NCI-H2107 (cell line): ENCODE measurements at regions not wholly inside any gene's neighbourhood (a gene's known extent, or its start where the extent isn't known, plus 50 kb on each side); places are given as distances from the start of the nearest gene placed in this dataset.

Source experiments
- DNase-seq: peaks from one replicate; lab custom pipeline; 2025; lab: John Stamatoyannopoulos, UW

- no peak for DNase-seq
Observed at GRCh38 chr14:34214961-34215360, 247.1 kb downstream of the SPTSSA start.

- DNase-seq = no peak
Observed at GRCh38 chr14:34213332-34213731, 248.7 kb downstream of the SPTSSA start.

- DNase-seq = no peak
Observed at GRCh38 chr14:34212172-34212929, 249.7 kb downstream of the SPTSSA start.

GRCh38 chr14:34211732-34212131, 250.3 kb downstream of the SPTSSA start:
- DNase-seq = no peak

- no peak for DNase-seq
Observed at GRCh38 chr14:34208532-34208931, 253.5 kb downstream of the SPTSSA start.

GRCh38 chr14:34205799-34206198, 254.9 kb upstream of the EGLN3 start:
- DNase-seq = no peak

- DNase-seq = no peak
Observed at GRCh38 chr14:34204774-34205173, 253.9 kb upstream of the EGLN3 start.

- DNase-seq = no peak
Observed at GRCh38 chr14:34203251-34203722, 252.4 kb upstream of the EGLN3 start.

- no peak for DNase-seq
Observed at GRCh38 chr14:34201909-34202637, 251.2 kb upstream of the EGLN3 start.

- DNase-seq = no peak
Observed at GRCh38 chr14:34199585-34199984, 248.7 kb upstream of the EGLN3 start.

- no peak for DNase-seq
Observed at GRCh38 chr14:34198096-34198495, 247.2 kb upstream of the EGLN3 start.

- no peak for DNase-seq
Observed at GRCh38 chr14:34195964-34196363, 245.1 kb upstream of the EGLN3 start.

GRCh38 chr14:34190717-34191116, 239.8 kb upstream of the EGLN3 start:
- no peak for DNase-seq

GRCh38 chr14:34189866-34190265, 239.0 kb upstream of the EGLN3 start:
- DNase-seq = no peak

- DNase-seq = no peak
Observed at GRCh38 chr14:34187519-34188044, 236.7 kb upstream of the EGLN3 start.

GRCh38 chr14:34187061-34187460, 236.2 kb upstream of the EGLN3 start:
- DNase-seq = no peak

GRCh38 chr14:34184126-34184525, 233.3 kb upstream of the EGLN3 start:
- no peak for DNase-seq

GRCh38 chr14:34183478-34183877, 232.6 kb upstream of the EGLN3 start:
- no peak for DNase-seq

- no peak for DNase-seq
Observed at GRCh38 chr14:34181338-34181737, 230.5 kb upstream of the EGLN3 start.

- no peak for DNase-seq
Observed at GRCh38 chr14:34180869-34181268, 230.0 kb upstream of the EGLN3 start.

GRCh38 chr14:34180434-34180833, 229.6 kb upstream of the EGLN3 start:
- DNase-seq = peak; percentile 32

- peak; percentile 62 for DNase-seq
Observed at GRCh38 chr14:34179727-34180126, 228.9 kb upstream of the EGLN3 start.

GRCh38 chr14:34177466-34177865, 226.6 kb upstream of the EGLN3 start:
- DNase-seq = no peak
